ENCODE measurements at regions not wholly inside any gene's neighbourhood (a gene's known extent, or its start where the extent isn't known, plus 50 kb on each side); places are given as distances from the start of the nearest gene placed in this dataset.

DNA sequence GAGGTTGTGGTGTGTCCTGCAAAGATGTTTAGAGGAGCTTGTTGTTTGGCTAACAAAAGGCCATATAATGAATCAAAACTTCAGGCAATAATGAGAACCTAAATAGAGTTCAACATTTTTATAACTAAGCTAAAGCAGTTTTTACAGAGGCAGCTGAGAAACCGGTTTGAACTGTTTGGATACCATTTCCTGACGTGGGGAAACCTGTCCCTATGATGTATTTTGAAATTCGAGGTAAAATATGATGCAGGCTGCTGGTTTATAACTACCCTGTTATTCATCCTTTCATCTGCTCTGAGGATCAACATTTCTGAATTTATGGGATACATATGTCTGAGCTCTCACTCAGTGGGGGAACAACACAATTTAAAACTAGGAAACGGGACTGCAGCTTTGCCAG, 289.5 kb upstream of the IRX2 start:
- Histone ChIP-seq H3K79me1 (ENCODE audit: low read depth, low read length) (no peaks in the 10 kb centered on the region), H3K9ac (replicated peaks in 1 of 4; ENCODE audit: extremely low read depth in 1 of 4, low read depth in 3 of 4, low read length in 3 of 4) (no peak overlapping the region), H2BK5ac (ENCODE audit: low read depth, low read length) (no peak overlapping the region), H4K8ac (ENCODE audit: extremely low read depth, insufficient read depth, low read length) (no peak overlapping the region), H2AFZ (ENCODE audit: low read length) (no peak overlapping the region), H3K23me2 (ENCODE audit: low read depth, low read length) (no peaks in the 10 kb centered on the region), H2BK120ac (replicated peaks; ENCODE audit: low read depth, low read length) (no peak overlapping the region), H4K91ac (replicated peaks; ENCODE audit: insufficient read length, low read length) (no peak overlapping the region), H3K14ac (ENCODE audit: insufficient read length) (no peak overlapping the region), H3K27me3 (replicated peaks in 1 of 4; ENCODE audit: control insufficient read depth in 3 of 4, extremely low read depth in 1 of 4, insufficient read depth in 3 of 4, low read length in 3 of 4) (no peaks in the 10 kb centered on the region), H2AK5ac (ENCODE audit: low read depth, low read length) (no peak overlapping the region), H3K4me3 (ENCODE audit: extremely low read depth in 1 of 4, insufficient read depth in 2 of 4, low read depth in 3 of 4, low read length in 4 of 4) (no peak overlapping the region), H3K9me3 (ENCODE audit: insufficient read depth in 2 of 2, low read depth in 1 of 2, low read length in 1 of 2) (no peaks in the 10 kb centered on the region), H3K23ac (ENCODE audit: insufficient read length) (no peak overlapping the region), H3K27ac (ENCODE audit: low read depth, low read length) (no peak overlapping the region), H3K4me1 (replicated peaks in 1 of 4; ENCODE audit: control insufficient read depth in 3 of 4, insufficient read depth in 4 of 4, low read length in 3 of 4) (no peaks in the 10 kb centered on the region), H3K56ac (replicated peaks; ENCODE audit: insufficient read length, low read depth, low read length) (no peak overlapping the region), H2BK20ac (ENCODE audit: low read length) (no peak overlapping the region), H2BK12ac (ENCODE audit: low read depth, low read length) (no peak overlapping the region), H2BK15ac (ENCODE audit: low read length) (no peak overlapping the region), H4K5ac (ENCODE audit: insufficient read length, low read depth, low read length) (no peak overlapping the region), H3K18ac (ENCODE audit: extremely low read depth, low read length) (no peak overlapping the region), H3K79me2 (ENCODE audit: control insufficient read depth in 1 of 2, insufficient read depth in 2 of 2, low read length in 2 of 2) (no peaks in the 10 kb centered on the region), H4K20me1 (replicated peaks in 1 of 2; ENCODE audit: control insufficient read depth in 1 of 2, insufficient read depth in 2 of 2, low read length in 2 of 2) (no peaks in the 10 kb centered on the region), H3K36me3 (ENCODE audit: control insufficient read depth in 2 of 4, insufficient read depth in 4 of 4, low read length in 3 of 4) (no peaks in the 10 kb centered on the region), H3K4ac (replicated peaks; ENCODE audit: insufficient read length, low read depth, low read length) (no peak overlapping the region), H3K4me2 (ENCODE audit: insufficient read depth in 1 of 2, low read depth in 2 of 2, low read length in 2 of 2) (no peak overlapping the region)
- POLR2A ChIA-PET (ENCODE audit: partially characterized antibody), result no interaction called here
- DNase-seq (ENCODE audit: low read depth in 1 of 2, low spot score in 2 of 2) (no peak), FAIRE-seq (no peak)
- TF ChIP-seq TAF1 (IDR thresholded peaks at IDR 0.05; ENCODE audit: low read depth, low read length), result no peak
- TF ChIP-seq SIN3A (conservative IDR thresholded peaks at IDR 0.05 in 1 of 2, IDR thresholded peaks at IDR 0.05 in 1 of 2; ENCODE audit: low read depth in 1 of 2, low read length in 2 of 2), result no peak
- TF ChIP-seq CBX8 (IDR thresholded peaks at IDR 0.05; ENCODE audit: borderline replicate concordance, low read depth, low read length), result no peak
- no peak for TF ChIP-seq YY1 (IDR thresholded peaks at IDR 0.05; ENCODE audit: low read depth, low read length)
- TF ChIP-seq BACH1 (IDR thresholded peaks at IDR 0.05; ENCODE audit: low read length), result no peak
- TF ChIP-seq TCF12 (IDR thresholded peaks at IDR 0.05; ENCODE audit: low read depth, low read length), result no peak
- TF ChIP-seq RNF2 (IDR thresholded peaks at IDR 0.05; ENCODE audit: borderline replicate concordance, low read depth, low read length, missing control alignments, poor library complexity, severe bottlenecking), result no peak
- TF ChIP-seq CTBP2 (IDR thresholded peaks at IDR 0.05; ENCODE audit: borderline replicate concordance, insufficient read depth, insufficient read length, low read length), result no peak
- CTCF ChIA-PET (ENCODE audit: partially characterized antibody), result interaction anchor here (1.1 kb wide), 1 partner anchor 11 kb away, joined by 3 read pairs; no protein-coding TSS in a partner anchor
- 84% methylated on average over 4 of the region's 4 CpGs; no CpG with 5 or more reads in 1 of the 2 experiments for WGBS, 2 experiments (ENCODE audit: extremely low coverage in 1 of 2, insufficient coverage in 1 of 2, insufficient read length in 1 of 2, insufficient replicate concordance in 2 of 2, low coverage in 1 of 2, low lambda C conversion rate in 2 of 2, missing lambda C conversion rate in 1 of 2)
